T-cell (primary cell): ENCODE measurements at regions not wholly inside any gene's neighbourhood (a gene's known extent, or its start where the extent isn't known, plus 50 kb on each side); places are given as distances from the start of the nearest gene placed in this dataset.
"Not testable (repeated sequence)": the region's sequence is repeated elsewhere in the genome, so short reads cannot be mapped to it uniquely, and the experiment has no call there.

Source experiments
- ATAC-seq, 4 experiments: fragments of 200-7000 bp in 3 of 4; fragments of 150-1000 bp in 1 of 4; cut with Tn5 transposase; replicated peaks in 1 of 4; 1 replicate in 3 of 4; 2 replicates in 1 of 4; pipeline ENCODE4 v1.10.0; 2021; ENCODE audit warnings: moderate library complexity in 3 of 4, mild to moderate bottlenecking in 2 of 4, moderate number of reproducible peaks in 1 of 4
- CTCF ChIA-PET, 2 donors: fragments of 300-600 bp; sonication (Branson Sonifier 250); formaldehyde crosslinking; loops; one replicate each; lab custom pipeline; 2022; ENCODE audit warnings: antibody characterized with exemption in 2 of 2; lab: Charles Lee
- POLR2A ChIA-PET, 2 donors: fragments of 300-600 bp; sonication (Branson Sonifier 250); formaldehyde crosslinking; loops; one replicate each; lab custom pipeline; 2022; ENCODE audit warnings: antibody characterized with exemption in 2 of 2; lab: Charles Lee
- DNase-seq, 35 experiments: peaks; one replicate each; pipeline versions ENCODE4 v3.0.0 to v3.0.0-alpha.2; 2013 to 2023
- H3K27ac ChIP-seq: one replicate; pipeline ENCODE4 v1.5.1; 2013; ENCODE audit warnings: low read length
- H3K27me3 ChIP-seq, 2 experiments: replicated peaks in 1 of 2; 1 replicate in 1 of 2; 2 replicates in 1 of 2; pipeline versions ENCODE4 v1.6.1 to v1.7.0; 2013; ENCODE audit warnings: low read length in 1 of 2, mixed read lengths in 1 of 2; ENCODE audit not compliant: control insufficient read depth in 2 of 2, insufficient read depth in 2 of 2; ENCODE audit errors: extremely low read depth in 1 of 2
- H3K36me3 ChIP-seq, 2 donors: 1 replicate in 1 of 2; 2 replicates in 1 of 2; pipeline versions ENCODE4 v1.6.1 to v1.7.0; 2013; ENCODE audit warnings: low read length in 1 of 2; ENCODE audit not compliant: control insufficient read depth in 2 of 2, insufficient read depth in 1 of 2; ENCODE audit errors: extremely low read depth in 1 of 2
- H3K4me1 ChIP-seq, 2 experiments: 1 replicate in 1 of 2; 2 replicates in 1 of 2; pipeline versions ENCODE4 v1.6.1 to v1.7.0; 2013; ENCODE audit warnings: low read length in 2 of 2, mixed read lengths in 1 of 2; ENCODE audit not compliant: insufficient read depth in 2 of 2, control insufficient read depth in 1 of 2; ENCODE audit errors: extremely low read depth in 1 of 2
- H3K4me3 ChIP-seq, 2 donors: 1 replicate in 1 of 2; 2 replicates in 1 of 2; pipeline versions ENCODE4 v1.5.1 to v1.7.0; 2013; ENCODE audit warnings: mild to moderate bottlenecking in 2 of 2, low read length in 1 of 2, moderate library complexity in 1 of 2; ENCODE audit not compliant: control insufficient read depth in 1 of 2; ENCODE audit errors: extremely low read depth in 1 of 2
- H3K9me3 ChIP-seq: 2 replicates; pipeline ENCODE4 v1.7.0; 2013
- H3K27ac Mint-ChIP-seq, 2 donors: one replicate each; pipeline ENCODE4 v1.8.0; 2020 to 2021; ENCODE audit warnings: mild to moderate bottlenecking in 2 of 2, mixed read lengths in 2 of 2
- H3K27me3 Mint-ChIP-seq, 2 donors: one replicate each; pipeline ENCODE4 v1.8.0; 2021 to 2022; ENCODE audit warnings: mixed read lengths in 2 of 2
- H3K36me3 Mint-ChIP-seq: one replicate; pipeline ENCODE4 v1.8.0; 2021; ENCODE audit warnings: mixed read lengths
- H3K4me1 Mint-ChIP-seq, 3 donors: one replicate each; pipeline ENCODE4 v1.8.0; 2020 to 2022; ENCODE audit warnings: mixed read lengths in 3 of 3, mild to moderate bottlenecking in 1 of 3
- H3K4me3 Mint-ChIP-seq, 3 donors: one replicate each; pipeline ENCODE4 v1.8.0; 2020 to 2022; ENCODE audit warnings: mild to moderate bottlenecking in 3 of 3, mixed read lengths in 3 of 3, moderate library complexity in 3 of 3
- H3K9me3 Mint-ChIP-seq, 3 donors: one replicate each; pipeline ENCODE4 v1.8.0; 2020 to 2022; ENCODE audit warnings: mixed read lengths in 3 of 3
- WGBS: methylation state at CpG from one replicate; pipeline ENCODE4 v1.1.5; 2013; ENCODE audit warnings: missing lambda C conversion rate; ENCODE audit not compliant: insufficient coverage; 5-methylcytosine and 5-hydroxymethylcytosine counted together

- ATAC-seq, result no peak
- DNase-seq, result no peak
- Mint-ChIP-seq H3K27me3 (no peaks in the 10 kb centered on the region), H3K4me1 (no peaks in the 10 kb centered on the region), H3K27ac (no peak overlapping the region), H3K4me3 (no peak overlapping the region), H3K36me3 (no peaks in the 10 kb centered on the region), H3K9me3 (no peaks in the 10 kb centered on the region)
- H3K9me3 ChIP-seq, result no peaks in the 10 kb centered on the region
- H3K4me3 ChIP-seq, result no peak overlapping the region
- H3K36me3 ChIP-seq, result no peaks in the 10 kb centered on the region
- no peaks in the 10 kb centered on the region for H3K4me1 ChIP-seq
- POLR2A ChIA-PET, result no interaction called here
- no peaks in the 10 kb centered on the region for H3K27me3 ChIP-seq
- CTCF ChIA-PET, result no interaction called here
- no CpG with 5 or more reads among the region's 2 CpGs for WGBS
- no peak overlapping the region for H3K27ac ChIP-seq
These were observed 75.6 kb upstream of the RXFP1 start for GRCh38 chr4:158446106-158446505.

GRCh38 chr4:158450741-158451140 lies 70.9 kb upstream of the RXFP1 start:
- H3K4me1 Mint-ChIP-seq, result no peaks in the 10 kb centered on the region
- WGBS, result no CpG with 5 or more reads among the region's 1 CpG
- no peaks in the 10 kb centered on the region for H3K4me1 ChIP-seq
- DNase-seq (no peak), ATAC-seq (no peak)
- no peak overlapping the region for H3K27ac Mint-ChIP-seq
- CTCF ChIA-PET, result no interaction called here
- H3K36me3 ChIP-seq, result no peaks in the 10 kb centered on the region
- no peaks in the 10 kb centered on the region for H3K36me3 Mint-ChIP-seq
- no peaks in the 10 kb centered on the region for H3K27me3 ChIP-seq
- POLR2A ChIA-PET, result no interaction called here
- peaks cover 0 to 4% (median 0%) of the 10 kb centered on the region in 3 donors for H3K9me3 Mint-ChIP-seq
- no peak overlapping the region for H3K27ac ChIP-seq
- no peak overlapping the region for H3K4me3 Mint-ChIP-seq
- no peak overlapping the region for H3K4me3 ChIP-seq
- no peaks in the 10 kb centered on the region for H3K27me3 Mint-ChIP-seq
- no peaks in the 10 kb centered on the region for H3K9me3 ChIP-seq

- H3K36me3 ChIP-seq, POLR2A ChIA-PET, H3K4me3 Mint-ChIP-seq, H3K36me3 Mint-ChIP-seq, H3K27ac Mint-ChIP-seq, H3K4me1 ChIP-seq, ATAC-seq, H3K27me3 ChIP-seq, H3K4me3 ChIP-seq, H3K27me3 Mint-ChIP-seq, H3K4me1 Mint-ChIP-seq, H3K9me3 ChIP-seq, DNase-seq, H3K27ac ChIP-seq: not testable (repeated sequence)
- CTCF ChIA-PET, result interaction anchor here in 1 of 2 donors (0.7 kb wide), 1 partner anchor 32 kb away, joined by 3 read pairs; no protein-coding TSS in a partner anchor
- peaks cover 0 to 13% (median 0%) of the 10 kb centered on the region in 3 donors for H3K9me3 Mint-ChIP-seq
- no CpG with 5 or more reads among the region's 1 CpG for WGBS
These were observed 69.6 kb upstream of the RXFP1 start for GRCh38 chr4:158452116-158452515.

- H3K27ac Mint-ChIP-seq, result no peak overlapping the region
- 78% methylated on average over 1 of the region's 2 CpGs for WGBS
- no peak overlapping the region for H3K27ac ChIP-seq
These were observed 63.3 kb upstream of the RXFP1 start for GRCh38 chr4:158458271-158458895.

GRCh38 chr4:158459085-158459820 lies 62.4 kb upstream of the RXFP1 start:
- DNase-seq (no peak), ATAC-seq (no peak)
- Histone ChIP-seq H3K27me3 (peaks cover 0 to 5% of the 10 kb centered on the region in 2 experiments), H3K9me3 (no peaks in the 10 kb centered on the region), H3K36me3 (no peaks in the 10 kb centered on the region), H3K4me1 (no peaks in the 10 kb centered on the region), H3K4me3 (no peak overlapping the region), H3K27ac (no peak overlapping the region)
- no peak overlapping the region for H3K27ac Mint-ChIP-seq
- H3K27me3 Mint-ChIP-seq, result no peaks in the 10 kb centered on the region
- ChIA-PET POLR2A (no interaction called here), CTCF (no interaction called here)
- H3K36me3 Mint-ChIP-seq, result no peaks in the 10 kb centered on the region
- peaks cover 0 to 13% (median 0%) of the 10 kb centered on the region in 3 donors for H3K9me3 Mint-ChIP-seq
- H3K4me3 Mint-ChIP-seq, result no peak overlapping the region
- no peaks in the 10 kb centered on the region for H3K4me1 Mint-ChIP-seq

More at GRCh38 chr4:158458271-158458895, 63.3 kb upstream of the RXFP1 start:
- Histone ChIP-seq H3K36me3 (no peaks in the 10 kb centered on the region), H3K4me1 (no peaks in the 10 kb centered on the region), H3K27me3 (peaks cover 0 to 5% of the 10 kb centered on the region in 2 experiments), H3K9me3 (no peaks in the 10 kb centered on the region), H3K4me3 (no peak overlapping the region)
- Mint-ChIP-seq H3K36me3 (no peaks in the 10 kb centered on the region), H3K4me3 (no peak overlapping the region), H3K4me1 (no peaks in the 10 kb centered on the region), H3K27me3 (no peaks in the 10 kb centered on the region), H3K9me3 (peaks cover 0 to 13% (median 0%) of the 10 kb centered on the region in 3 donors)
- ChIA-PET POLR2A (no interaction called here), CTCF (no interaction called here)
- DNase-seq (no peak), ATAC-seq (no peak)

- Histone ChIP-seq H3K4me1 (no peaks in the 10 kb centered on the region), H3K9me3 (no peaks in the 10 kb centered on the region), H3K27ac (no peak overlapping the region), H3K4me3 (no peak overlapping the region), H3K27me3 (peaks cover 0 to 5% of the 10 kb centered on the region in 2 experiments), H3K36me3 (no peaks in the 10 kb centered on the region)
- Mint-ChIP-seq H3K9me3 (peaks cover 0 to 5% (median 0%) of the 10 kb centered on the region in 3 donors), H3K4me1 (no peaks in the 10 kb centered on the region), H3K27ac (no peak overlapping the region), H3K36me3 (no peaks in the 10 kb centered on the region), H3K27me3 (no peaks in the 10 kb centered on the region), H3K4me3 (no peak overlapping the region)
- ATAC-seq (no peak), DNase-seq (no peak)
- ChIA-PET POLR2A (no interaction called here), CTCF (no interaction called here)
- 80% methylated on average over 2 of the region's 2 CpGs for WGBS
These were observed 60.3 kb upstream of the RXFP1 start for GRCh38 chr4:158461336-158461735.
